Liver (tissue), 8 donors: ENCODE measurements at regions not wholly inside any gene's neighbourhood (a gene's known extent, or its start where the extent isn't known, plus 50 kb on each side); places are given as distances from the start of the nearest gene placed in this dataset.

ENCODE experiments used
- DNase-seq: peaks from one replicate; pipeline ENCODE4 v3.0.0-alpha.2; 2017; ENCODE audit warnings: low spot score
- H3K27ac ChIP-seq, 2 donors: one replicate each; pipeline ENCODE4 v1.7.0; 2013; ENCODE audit warnings: inconsistent platforms in 2 of 2, low read length in 2 of 2, control low read depth in 1 of 2, low read depth in 1 of 2, mild to moderate bottlenecking in 1 of 2
- H3K27me3 ChIP-seq, 4 donors: one replicate each; pipeline versions ENCODE4 v1.6.1 to v1.7.0; 2013; ENCODE audit warnings: low read length in 3 of 4, inconsistent platforms in 1 of 4, mild to moderate bottlenecking in 1 of 4, moderate library complexity in 1 of 4; ENCODE audit not compliant: control insufficient read depth in 4 of 4, insufficient read depth in 4 of 4
- H3K36me3 ChIP-seq, 4 donors: one replicate each; pipeline versions ENCODE4 v1.6.1 to v1.7.0; 2013; ENCODE audit warnings: low read length in 3 of 4, mild to moderate bottlenecking in 3 of 4, low read depth in 1 of 4, moderate library complexity in 1 of 4; ENCODE audit not compliant: control insufficient read depth in 4 of 4, insufficient read depth in 3 of 4
- H3K4me1 ChIP-seq, 4 donors: one replicate each; pipeline versions ENCODE4 v1.6.1 to v1.7.0; 2013; ENCODE audit warnings: low read length in 3 of 4, mild to moderate bottlenecking in 3 of 4, moderate library complexity in 1 of 4; ENCODE audit not compliant: control insufficient read depth in 4 of 4, insufficient read depth in 4 of 4
- H3K4me3 ChIP-seq, 3 donors: one replicate each; pipeline versions ENCODE4 v1.6.1 to v1.7.0; 2013; ENCODE audit warnings: low read length in 3 of 3, control low read depth in 1 of 3, low read depth in 1 of 3, mild to moderate bottlenecking in 1 of 3
- H3K9ac ChIP-seq, 2 donors: one replicate each; pipeline ENCODE4 v1.7.0; 2013; ENCODE audit warnings: low read length in 2 of 2, mild to moderate bottlenecking in 2 of 2, moderate library complexity in 2 of 2, control low read depth in 1 of 2, low read depth in 1 of 2
- H3K9me3 ChIP-seq, 4 donors: one replicate each; pipeline versions ENCODE4 v1.6.1 to v1.7.0; 2013; ENCODE audit warnings: low read length in 3 of 4; ENCODE audit not compliant: control insufficient read depth in 4 of 4
- FOXA1 ChIP-seq: IDR thresholded peaks from 2 replicates; pipeline ENCODE4 v1.6.1; 2016; ENCODE audit warnings: antibody characterized with exemption
- SP1 ChIP-seq: IDR thresholded peaks from 2 replicates; pipeline ENCODE4 v1.6.1; 2018; ENCODE audit warnings: antibody characterized with exemption, mild to moderate bottlenecking
- WGBS: extraction: QIAGEN DNeasy Blood & Tissue Kit; methylation state at CpG from one replicate; pipeline ENCODE4 v1.1.7; 2013; 5-methylcytosine and 5-hydroxymethylcytosine counted together
- TF ChIP-seq, protein P1 (sequence below): fragments of 150-350 bp; IDR thresholded peaks from 2 replicates; pipeline ENCODE4 v1.5.1; 2017; ENCODE audit warnings: improper control_type of control experiment, low read depth, low read length; ENCODE audit not compliant: missing input control
- donor health status: healthy.
- donor health status: healthy.
- donor health status: healthy.
- donor health status: healthy.
- donor health status: healthy.

DNA sequence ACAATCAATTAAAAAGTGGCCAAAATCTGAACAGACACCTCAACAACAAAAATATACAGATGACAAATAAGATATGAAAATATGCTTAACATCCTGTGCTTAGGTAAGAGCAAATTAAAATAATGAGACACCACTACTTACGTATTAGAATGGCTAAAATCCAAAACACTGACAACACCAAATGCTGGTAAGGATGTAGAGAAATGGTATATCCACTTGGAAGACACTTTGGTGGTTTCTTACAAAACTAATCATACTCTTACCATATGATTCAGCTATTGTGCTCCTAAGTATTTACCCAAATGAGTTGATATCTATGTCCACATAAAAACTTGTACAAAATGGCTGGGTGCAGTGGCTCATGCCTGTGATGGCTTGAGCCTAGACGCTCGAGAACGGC lies 51.7 kb upstream of the ZNF599 start:
- 90% methylated on average over 4 of the region's 4 CpGs for WGBS
- no peak for TF ChIP-seq FOXA1
- TF ChIP-seq, protein P1, sequence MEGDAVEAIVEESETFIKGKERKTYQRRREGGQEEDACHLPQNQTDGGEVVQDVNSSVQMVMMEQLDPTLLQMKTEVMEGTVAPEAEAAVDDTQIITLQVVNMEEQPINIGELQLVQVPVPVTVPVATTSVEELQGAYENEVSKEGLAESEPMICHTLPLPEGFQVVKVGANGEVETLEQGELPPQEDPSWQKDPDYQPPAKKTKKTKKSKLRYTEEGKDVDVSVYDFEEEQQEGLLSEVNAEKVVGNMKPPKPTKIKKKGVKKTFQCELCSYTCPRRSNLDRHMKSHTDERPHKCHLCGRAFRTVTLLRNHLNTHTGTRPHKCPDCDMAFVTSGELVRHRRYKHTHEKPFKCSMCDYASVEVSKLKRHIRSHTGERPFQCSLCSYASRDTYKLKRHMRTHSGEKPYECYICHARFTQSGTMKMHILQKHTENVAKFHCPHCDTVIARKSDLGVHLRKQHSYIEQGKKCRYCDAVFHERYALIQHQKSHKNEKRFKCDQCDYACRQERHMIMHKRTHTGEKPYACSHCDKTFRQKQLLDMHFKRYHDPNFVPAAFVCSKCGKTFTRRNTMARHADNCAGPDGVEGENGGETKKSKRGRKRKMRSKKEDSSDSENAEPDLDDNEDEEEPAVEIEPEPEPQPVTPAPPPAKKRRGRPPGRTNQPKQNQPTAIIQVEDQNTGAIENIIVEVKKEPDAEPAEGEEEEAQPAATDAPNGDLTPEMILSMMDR: no peak
- no peak for TF ChIP-seq SP1

More for the DNA sequence above, 51.7 kb upstream of the ZNF599 start:
- no peak overlapping the region for H3K27ac ChIP-seq
- H3K4me1 ChIP-seq: no peaks in the 10 kb centered on the region
- no peaks in the 10 kb centered on the region for H3K27me3 ChIP-seq
- no peaks in the 10 kb centered on the region for H3K36me3 ChIP-seq
- H3K9me3 ChIP-seq: peaks cover 0 to 3% (median 0%) of the 10 kb centered on the region in 4 donors
- no peak overlapping the region for H3K4me3 ChIP-seq
- DNase-seq: no peak
- no peak overlapping the region for H3K9ac ChIP-seq
